Inflammatory macrophage treated with lipopolysaccharide for 4 hours (primary cell): ENCODE measurements at regions not wholly inside any gene's neighbourhood (a gene's known extent, or its start where the extent isn't known, plus 50 kb on each side); places are given as distances from the start of the nearest gene placed in this dataset.
"Not testable (repeated sequence)": the region's sequence is repeated elsewhere in the genome, so short reads cannot be mapped to it uniquely, and the experiment has no call there.

Experiments
- DNase-seq: peaks from one replicate; pipeline ENCODE4 v3.0.0-alpha.2; 2020

DNA sequence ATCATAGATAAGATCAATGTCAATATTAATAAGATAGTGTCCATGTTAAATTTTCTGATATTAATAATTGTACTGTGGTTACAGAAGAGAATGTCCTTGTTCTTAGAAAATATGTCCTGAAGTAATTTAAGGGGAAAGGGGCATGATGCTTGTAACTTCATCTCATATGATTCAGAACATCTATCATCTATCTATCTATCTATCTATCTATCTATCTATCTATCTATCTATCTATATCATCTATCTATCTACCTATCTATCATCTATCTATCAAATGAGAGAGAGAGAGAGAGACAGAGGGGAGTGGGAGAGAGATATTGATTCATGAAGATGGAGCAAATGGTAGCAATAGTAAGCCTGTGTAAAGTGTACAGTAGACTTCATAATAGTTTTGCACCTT lies 124.8 kb upstream of the FAT1 start:
- no peak for DNase-seq

DNA sequence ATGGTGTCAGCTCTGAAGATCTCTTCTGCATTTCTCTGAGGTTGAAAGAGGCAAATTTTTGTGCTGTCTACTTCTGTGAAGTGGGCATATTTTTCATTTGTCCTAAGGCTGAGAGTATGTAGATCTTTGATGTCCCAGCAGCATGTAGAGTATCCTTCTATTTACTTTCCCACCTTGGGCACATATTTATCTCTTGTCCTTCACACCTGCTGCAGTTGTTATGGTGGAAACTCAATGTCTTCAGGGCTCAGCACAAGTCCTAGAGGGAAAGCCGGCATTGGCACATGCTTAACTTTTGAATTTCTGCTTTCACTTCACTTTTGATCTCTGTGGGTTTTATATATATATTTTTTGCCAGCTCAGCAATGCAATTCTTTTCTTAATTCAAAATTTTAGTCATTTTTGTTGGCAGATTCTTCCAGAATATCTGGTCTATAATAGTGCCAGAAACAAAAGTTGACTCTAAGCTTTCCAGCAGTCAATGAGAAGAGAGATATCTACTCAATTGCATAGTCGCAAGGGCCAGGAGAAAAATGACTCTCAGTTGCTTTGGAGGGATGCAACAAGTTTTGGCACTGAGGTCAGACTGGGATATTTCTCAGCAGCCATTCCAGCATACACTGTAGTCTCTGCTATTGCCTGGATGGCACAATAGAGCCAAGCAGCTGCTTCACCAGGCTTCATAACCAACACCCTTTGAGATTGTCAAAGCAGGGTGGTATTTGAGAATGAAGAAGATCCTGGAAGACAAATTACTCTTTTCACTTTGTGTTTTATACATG lies 127.8 kb upstream of the FAT1 start:
- no peak for DNase-seq

DNA sequence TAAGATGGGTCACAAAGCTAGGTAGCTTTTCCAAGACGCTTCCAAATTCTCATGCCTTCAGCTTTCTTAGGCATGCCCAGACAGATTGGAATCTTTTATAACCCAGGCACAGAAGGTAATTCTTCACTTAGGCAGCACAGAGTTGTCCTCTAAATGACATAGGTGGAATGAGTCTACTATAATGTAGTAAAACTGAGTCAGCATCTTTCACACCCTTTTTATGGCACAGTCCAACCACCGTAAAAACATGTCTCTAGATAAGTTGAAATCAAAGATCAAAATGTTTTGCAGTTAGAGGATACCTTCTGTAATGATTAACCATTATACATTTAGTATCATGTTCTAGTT lies 128.4 kb upstream of the FAT1 start:
- no peak for DNase-seq

DNA sequence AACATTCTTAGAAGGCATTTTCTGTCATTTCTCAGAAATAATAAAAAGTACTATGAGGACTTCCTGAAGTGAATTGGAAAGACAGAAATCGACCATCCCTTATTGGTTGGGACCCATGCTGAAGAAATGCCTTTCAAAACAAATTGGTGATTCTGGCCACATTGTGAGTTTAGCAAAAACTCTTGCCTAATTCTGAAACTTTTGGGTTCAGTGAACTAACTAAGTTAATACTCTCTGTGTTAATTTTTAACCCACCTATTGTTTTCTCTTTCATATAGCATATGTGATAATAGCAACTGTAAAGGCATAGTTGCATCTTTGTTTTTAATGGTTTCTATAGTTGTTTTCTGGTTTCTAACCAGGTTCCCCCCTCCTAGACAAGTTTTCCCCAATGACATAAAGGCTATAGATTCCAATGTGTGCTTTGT lies 129.3 kb upstream of the FAT1 start:
- no peak for DNase-seq

DNA sequence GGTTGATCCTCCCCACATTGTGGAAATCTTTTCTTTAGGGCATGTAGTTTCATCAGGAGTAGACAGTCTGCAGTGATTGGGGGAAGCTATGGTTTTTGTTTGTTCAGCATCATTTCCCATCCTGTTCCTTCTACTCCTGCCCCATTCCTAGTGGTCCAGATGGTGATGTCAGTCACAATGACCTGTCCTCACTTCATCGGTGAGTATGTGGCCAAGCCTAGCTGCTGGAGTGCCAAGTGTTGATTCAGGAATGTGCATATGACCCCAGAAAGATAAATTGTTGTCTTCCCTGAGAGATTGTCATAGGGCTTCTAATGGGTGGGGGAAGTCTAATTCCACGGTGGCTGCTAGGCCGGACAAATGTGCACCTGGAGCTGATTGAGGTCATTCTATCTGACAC lies 130.6 kb upstream of the FAT1 start:
- no peak for DNase-seq

DNA sequence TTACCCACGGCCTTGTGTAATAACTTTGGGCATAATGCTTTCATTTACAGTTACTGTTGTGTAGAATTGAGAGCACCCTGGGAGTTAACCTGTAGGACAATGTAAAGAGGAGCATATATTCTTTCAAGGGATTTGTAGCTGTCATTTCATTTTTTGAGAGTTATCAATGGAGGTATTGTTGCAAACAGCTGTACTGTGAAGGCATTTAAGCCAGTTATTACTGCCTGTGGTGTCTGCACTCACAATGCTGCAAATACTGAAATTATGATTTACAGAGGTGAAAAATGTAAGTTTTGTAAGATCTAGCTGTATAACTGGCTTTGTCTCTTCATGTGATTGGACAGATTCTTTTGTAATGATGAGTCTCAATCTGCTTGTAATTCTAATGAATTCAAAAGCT lies 131.5 kb upstream of the FAT1 start:
- no peak for DNase-seq

DNA sequence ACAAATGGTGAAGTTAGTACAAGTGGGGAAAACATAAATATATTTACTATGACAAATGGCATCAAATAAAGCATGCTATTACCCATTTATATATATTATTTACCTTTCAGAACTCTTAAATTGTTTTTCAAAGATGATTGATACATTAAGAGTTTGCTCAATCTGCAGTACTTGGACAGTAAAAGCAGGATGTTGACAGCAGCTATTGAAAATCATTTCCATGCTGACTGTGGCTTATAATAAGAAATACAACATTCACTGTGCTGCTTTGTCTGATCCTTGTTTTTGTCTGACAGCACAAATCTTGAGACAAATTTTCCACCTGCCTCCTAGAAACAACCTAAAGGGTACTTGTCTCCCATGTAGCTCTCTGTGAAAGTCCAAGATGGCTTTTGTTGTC lies 134.1 kb upstream of the FAT1 start:
- no peak for DNase-seq

DNA sequence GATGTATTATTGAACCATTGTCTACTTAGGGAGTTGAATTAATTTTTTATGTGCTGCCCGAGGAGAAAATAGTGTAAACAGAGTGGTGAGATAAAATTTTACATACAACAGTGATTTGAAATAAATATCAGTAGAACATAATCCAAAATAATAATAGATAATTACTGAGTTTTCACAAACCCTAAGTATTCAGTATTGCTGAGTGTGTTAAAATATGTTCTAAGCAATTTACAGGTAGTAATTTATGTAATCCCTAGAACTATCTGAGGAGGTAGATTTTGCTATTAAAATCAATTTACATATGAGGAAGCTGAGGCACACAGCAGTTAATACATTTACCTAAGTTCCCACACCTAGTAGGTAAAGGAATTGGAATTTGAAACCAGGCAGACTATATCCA lies 134.7 kb upstream of the FAT1 start:
- no peak for DNase-seq

DNA sequence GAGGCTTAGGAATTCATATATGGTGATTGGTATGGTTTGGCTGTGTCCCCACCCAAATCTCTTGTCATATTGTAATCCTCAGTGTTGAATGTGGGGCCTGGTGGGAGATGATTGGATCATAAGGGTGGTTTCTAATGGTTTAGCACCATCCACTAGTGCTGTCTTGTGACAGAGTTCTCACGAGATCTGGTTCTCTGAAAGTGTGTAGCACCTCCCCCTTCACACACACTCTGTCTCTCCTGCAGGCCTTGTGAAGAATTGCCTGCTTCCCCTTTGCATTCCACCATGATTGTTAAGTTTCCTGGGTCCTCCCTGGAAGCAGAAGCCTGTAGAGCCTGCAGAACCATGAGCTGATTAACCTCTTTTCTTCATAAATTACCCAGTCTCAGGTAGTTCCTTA lies 135.8 kb upstream of the FAT1 start:
- DNase-seq: no peak

DNA sequence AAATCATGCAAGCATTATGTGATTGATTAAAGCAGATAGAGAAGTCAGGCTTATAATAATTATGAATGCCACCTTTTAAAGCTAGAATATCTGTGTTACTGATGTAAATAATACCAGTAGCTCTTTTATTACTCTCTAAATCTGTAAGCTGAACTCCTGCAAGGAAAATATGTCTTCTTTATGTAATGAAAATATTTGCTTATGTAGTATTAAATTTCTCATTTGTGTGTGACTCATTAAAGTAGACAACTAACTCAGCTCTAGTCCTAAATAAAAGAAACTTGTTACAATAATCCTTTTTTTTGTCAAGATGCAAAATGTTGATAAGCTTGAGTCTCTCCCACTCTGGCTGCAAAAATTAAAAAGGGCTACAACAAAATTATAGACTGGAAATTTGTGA lies 137.7 kb upstream of the FAT1 start:
- no peak for DNase-seq

DNA sequence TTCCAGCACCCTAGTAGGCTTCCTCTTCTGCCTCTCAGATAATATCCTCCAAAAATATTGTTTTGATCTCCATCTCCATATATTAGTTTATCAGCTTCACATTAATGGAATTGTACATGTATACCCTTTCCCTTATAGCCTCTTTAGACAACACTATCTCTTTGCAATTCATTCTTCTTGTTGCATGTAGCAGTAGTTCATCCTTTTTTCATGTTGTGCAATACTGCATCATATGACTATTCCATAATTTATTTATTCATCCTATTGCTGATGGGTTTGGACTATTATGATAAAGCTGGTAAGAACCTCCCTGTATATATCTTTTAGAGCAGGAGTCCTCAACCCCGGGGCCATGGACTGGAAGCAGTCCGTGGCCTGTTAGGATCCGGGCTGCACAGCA lies 148.2 kb upstream of the FAT1 start:
- DNase-seq: no peak

DNA sequence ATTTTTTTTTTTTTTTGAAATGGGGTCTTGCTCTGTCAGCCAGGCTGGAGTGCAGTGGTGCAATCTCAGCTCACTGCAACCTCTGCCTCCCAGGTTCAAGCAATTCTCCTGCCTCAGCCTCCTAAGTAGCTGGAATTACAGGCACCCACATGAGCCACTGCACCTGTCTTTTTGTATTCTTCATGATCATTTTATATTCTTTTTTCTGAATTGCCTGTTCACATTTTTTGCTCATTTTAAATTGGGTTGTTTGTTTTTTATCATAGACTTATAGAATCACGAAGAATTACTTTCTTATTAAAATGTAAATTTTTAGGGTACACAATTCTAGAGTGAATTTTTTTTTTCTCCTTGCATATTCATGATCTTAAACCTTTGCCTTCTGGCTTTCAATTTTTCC lies 149.4 kb upstream of the FAT1 start:
- not testable (repeated sequence) for DNase-seq

DNA sequence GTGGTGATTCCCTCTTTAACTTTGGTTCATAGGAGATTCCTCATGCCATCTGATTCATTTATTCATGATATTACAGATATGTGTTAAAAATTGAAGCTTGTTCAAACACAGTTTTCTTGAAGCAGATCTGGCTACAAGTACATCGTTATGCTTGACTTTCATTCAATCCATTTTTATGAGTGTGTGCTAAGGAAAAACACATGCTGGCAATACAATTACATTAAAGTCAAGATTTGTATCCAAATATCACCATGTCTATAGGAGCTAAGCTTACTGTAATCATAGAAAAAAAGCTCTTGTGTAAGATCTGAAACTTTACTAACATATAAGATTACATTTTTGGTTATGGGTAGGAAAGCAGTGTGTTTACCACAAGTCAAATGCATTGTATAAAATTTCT lies 151.8 kb upstream of the FAT1 start:
- DNase-seq: no peak

DNA sequence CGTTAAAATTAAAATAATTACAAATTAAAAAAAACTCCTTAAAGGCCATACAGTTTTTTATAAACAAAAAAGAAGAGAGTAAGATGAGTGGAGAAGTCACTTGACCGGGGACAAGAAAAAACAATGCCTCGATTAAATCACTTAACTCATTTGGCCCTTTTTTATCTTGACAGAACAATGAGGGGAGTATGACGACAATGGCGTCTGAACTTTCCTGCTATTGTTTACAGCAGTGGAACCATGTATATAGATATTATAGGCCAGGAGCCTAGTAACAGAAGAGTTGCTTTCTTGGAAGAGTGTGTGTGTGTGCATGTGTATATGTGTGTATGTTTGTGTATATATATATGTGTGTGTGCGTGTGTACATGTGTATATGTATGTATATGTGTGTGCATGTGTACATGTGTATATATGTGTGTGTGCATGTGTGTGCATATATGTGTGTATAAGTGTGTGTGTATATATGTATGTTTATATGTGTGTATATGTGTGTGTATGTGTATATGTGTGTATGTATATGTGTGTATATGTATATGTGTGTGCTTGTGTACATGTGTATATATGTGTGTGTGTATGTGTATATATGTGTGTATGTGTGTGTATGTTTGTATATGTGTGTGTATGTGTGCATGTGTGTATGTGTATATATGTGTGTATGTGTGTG lies 153.4 kb upstream of the FAT1 start:
- no peak for DNase-seq

DNA sequence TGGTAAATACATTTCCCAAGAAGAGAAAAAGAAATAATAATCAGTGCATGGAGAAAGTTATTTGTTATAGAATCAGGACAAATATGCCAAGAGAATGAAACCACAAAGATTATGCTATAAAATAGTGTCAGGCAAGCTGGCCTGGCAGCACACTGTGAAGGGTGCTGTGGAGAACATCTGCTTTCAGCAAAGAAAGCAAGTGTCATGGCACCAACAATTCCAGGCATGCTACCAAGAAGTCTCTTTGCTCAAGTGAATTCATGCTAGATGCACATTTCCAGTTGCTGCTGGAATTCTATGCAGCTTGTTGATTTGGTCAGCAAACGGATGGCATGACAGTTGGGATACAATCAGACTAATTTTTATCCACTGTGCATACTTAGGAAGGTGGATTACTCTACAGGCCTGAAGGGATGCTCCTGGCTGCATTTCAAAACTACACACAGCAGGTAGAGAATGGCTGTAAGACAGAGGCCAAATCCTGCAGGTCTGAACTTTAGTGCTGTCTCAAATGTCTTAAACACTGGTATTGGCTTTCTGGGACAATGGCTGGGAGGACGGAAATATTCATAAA lies 154.6 kb upstream of the FAT1 start:
- no peak for DNase-seq

DNA sequence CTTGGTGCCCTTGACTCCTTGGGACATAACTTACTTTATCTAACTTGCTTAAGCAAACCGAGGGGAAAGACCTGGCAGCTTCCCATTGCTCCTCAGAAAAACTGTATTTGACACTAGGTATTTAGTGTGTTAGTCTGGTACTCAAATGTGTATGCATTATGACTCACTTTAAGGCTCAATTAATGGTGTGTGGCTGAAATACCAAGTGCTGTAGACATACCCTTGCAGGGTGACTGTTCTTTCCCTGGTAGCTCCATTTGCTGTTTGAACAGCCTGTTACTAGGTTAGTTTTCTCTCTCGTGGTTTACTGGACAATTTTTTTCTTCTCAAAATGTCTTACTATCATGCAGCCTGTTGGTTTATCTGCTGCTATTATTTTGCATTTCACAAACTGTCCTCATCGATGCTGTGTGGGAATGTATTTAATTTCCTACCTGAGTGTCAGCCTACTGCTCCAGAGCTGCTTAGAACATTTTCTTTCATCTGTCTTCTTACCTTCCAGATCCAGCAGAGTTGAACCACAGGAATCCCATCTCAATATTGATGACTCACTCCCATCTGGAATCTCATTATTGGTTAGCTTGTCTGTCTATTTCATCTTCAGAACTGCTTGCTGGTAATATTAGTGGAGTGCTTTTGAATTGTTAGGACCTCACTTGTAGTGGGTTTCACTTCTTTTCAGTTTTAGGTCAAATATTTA lies 158.0 kb upstream of the FAT1 start:
- no peak for DNase-seq

DNA sequence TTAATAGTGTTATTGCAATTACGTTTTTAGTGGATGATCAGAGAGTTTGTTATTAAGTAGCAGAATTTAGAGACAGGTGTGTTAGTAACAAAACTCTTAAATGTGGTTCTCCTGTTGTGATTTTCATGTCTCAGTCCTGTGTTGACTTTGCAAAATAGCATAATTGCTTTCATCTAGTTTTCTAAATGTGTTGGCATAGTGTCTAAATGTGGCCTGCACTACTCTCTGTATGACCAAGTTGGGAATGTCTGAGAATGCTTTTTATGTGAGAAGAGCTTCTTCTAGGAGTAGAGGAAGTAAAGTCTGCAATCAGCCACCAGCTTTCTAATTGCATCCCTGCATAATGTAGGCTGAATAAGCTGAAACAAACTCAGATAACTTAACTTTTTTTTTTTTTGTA lies 158.6 kb upstream of the FAT1 start:
- no peak for DNase-seq

DNA sequence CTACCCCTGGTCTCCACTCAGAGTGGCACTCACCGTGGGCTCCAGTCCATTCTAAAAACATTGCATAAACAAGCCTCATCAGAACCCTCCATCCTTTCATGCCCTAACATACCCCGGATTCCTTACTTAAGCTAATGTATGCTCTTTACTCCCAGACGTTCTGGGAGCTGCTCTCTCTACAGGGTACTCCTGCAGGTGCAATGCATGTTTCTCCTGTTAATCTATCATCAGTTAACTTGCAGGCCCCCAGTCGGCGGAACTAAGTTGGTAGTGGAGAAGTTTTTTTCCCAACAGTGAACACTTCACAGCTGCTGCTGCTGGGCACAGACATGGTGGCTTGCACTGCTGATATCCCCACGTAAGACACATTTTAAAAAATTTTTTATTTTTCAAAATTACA lies 161.6 kb upstream of the FAT1 start:
- no peak for DNase-seq

DNA sequence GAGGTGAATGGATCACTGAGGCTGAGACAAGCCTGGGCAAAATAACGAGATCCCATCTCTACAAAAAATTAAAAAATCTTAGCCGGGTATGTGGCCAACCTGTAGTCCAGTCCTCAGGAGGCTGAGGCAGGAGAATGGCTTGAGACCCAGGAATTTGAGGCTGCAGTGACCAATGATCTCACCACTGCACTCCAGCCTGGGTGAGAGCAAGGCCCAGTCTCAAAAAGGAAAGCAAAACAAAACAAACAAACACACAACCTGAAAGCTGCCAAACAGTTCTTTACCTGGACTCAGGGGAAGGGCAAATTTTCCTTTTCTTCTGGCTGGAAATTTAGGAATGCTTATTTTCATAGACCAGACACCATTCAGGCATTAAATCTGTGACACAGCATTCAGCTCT lies 163.1 kb upstream of the FAT1 start:
- DNase-seq: no peak

DNA sequence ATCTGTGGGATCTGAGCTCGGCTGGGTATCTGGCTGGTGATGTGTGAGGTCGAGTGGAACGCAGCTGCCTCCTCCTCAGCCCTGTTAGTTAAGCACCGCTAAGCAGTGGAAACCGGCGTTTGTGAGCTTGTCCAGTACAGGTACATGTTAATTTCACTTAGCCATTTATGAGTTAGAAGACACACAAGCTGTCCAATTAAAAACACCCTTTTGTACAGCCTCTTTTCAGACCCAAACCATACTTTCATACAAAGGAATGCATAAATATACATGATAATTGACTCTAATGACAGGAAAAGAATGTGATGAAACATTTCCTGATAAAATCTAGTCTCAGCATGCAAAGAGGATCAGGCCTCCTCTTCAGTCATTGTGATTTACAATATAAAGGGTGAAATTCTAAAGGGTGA lies 163.6 kb upstream of the FAT1 start:
- DNase-seq: no peak

DNA sequence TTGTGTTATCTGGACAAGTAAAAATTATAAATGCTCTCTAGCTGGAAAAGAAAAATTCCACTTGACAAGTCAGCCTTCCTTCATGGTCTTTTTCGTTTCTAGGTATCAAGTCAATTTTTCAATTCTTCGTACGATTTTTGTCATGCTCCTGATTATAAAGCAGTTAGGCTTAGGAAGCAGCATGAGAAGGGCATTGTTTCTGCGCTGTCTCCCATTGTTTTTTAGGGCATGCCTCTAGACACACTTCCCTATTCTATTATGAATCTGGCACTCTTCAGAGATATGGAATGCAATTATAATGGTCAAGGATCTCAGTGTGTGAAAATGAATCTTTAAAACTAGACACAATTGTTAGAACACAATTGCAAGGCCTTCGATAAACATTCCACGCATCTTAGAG lies 164.1 kb upstream of the FAT1 start:
- DNase-seq: no peak

DNA sequence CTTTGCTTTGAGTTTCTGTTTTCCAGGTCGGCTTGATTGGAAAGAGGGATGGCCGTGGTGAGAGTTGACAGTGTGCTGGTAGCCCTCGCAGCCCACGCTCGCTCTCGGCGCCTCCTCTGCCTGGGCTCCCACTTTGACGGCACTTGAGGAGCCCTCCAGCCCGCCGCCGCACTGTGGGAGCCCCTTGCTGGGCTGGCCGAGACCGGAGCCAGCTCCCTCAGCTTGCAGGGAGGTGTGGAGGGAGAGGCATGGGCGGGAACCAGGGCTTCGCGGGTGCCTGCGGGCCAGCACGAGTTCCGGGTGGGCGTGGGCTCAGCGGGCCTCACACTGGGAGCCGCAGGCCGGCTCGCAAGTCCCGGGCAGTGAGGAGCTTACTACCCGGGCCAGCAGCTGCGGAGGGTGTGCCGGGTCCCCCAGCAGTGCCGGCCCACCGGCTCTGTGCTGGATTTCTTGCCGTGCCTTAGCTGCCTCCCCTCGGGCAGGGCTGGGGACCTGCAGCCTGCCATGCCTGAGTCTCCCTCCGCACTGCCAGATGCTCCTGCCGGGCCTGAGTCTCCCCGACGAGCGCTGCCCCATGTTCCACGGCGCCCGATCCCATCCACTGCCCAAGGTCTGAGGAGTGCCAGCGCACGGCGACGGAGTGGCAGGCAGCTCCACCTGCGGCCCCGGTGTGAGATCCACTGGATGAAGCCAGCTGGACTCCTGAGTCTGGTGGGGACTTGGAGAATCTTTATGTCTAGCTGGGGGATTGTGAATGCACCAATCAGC lies 166.4 kb upstream of the FAT1 start:
- DNase-seq: no peak

DNA sequence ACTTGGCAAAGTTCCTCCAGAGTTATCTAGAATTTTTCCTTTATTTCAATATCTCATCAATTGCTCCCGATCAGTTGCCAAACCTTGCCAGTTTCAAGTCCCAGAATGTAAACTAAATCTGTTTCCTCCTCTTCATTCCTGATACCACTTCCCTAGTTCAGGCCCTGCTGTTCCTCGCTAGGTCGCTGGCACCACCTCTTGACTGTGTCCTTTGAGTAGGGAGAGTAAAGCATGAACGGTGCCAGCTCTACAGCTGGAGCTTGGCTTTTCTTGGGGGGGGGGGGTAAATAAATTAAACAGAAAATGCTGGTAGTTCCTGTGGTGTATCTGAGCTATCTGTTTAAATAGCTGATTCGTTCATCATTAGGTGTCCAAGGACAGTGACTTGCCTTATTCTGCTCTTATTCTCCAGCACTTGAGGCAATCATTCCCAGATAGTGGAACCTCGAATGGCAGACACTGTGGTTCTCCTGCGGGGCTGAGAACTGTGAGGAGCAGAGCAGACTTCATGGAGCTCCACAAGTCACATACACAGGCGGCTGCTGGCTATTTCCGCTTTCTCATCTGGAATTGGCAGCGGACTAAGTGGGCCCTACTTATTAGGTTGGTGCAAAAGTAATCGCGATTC lies 168.3 kb upstream of the FAT1 start:
- DNase-seq: no peak
